ENCODE measurements at regions not wholly inside any gene's neighbourhood (a gene's known extent, or its start where the extent isn't known, plus 50 kb on each side); places are given as distances from the start of the nearest gene placed in this dataset.

DNA sequence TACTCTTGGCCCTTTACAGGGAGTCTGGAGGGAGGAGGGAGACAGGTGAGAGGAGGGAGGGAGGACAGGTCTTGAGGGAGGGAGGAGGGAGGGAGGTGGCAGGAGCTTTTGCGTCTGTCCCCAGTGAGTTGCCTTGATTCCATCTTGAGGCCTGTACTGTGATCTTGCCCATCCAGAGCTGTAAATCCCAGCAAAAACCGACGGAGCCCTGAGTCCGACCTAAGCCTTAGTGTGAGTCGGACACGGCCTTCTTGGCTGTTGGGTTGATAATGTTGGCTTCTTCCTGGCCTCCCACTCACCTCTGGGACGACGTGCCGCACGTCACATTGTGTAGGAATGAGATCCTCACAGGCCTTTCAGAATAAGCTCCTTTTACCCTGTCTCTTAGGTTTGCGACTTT is 72.5 kb downstream of the RGS12 start:
- no peak overlapping the region for H3K4me3 ChIP-seq
- intact Hi-C loops (cut with DNase I): no loop called here
- no peak for DNase-seq
- peaks cover 0 to 29% (median 12%) of the 10 kb centered on the region in 4 donors for H3K4me1 ChIP-seq
- no peaks in the 10 kb centered on the region for H3K27me3 ChIP-seq
- no peak overlapping the region for H3K27ac ChIP-seq
- no peaks in the 10 kb centered on the region for H3K9me3 ChIP-seq
- ATAC-seq: no peak
- no peaks in the 10 kb centered on the region for H3K36me3 ChIP-seq
- no peak for TF ChIP-seq POLR2A (IDR thresholded peaks at IDR 0.05)
- no peak for TF ChIP-seq CTCF (IDR thresholded peaks at IDR 0.05)
- WGBS (ENCODE audit: insufficient coverage, low coverage, low lambda C conversion rate, missing lambda C conversion rate): 96% methylated on average over 4 of the region's 11 CpGs

- DNase-seq: no peak
- 89% methylated on average over 3 of the region's 30 CpGs for WGBS (ENCODE audit: insufficient coverage, low coverage, low lambda C conversion rate, missing lambda C conversion rate)
- H3K27ac ChIP-seq: peak overlapping the region; percentile 48 to 89 (median 72)
Observed at GRCh38 chr4:3365871-3366842, 73.3 kb downstream of the RGS12 start.

DNA sequence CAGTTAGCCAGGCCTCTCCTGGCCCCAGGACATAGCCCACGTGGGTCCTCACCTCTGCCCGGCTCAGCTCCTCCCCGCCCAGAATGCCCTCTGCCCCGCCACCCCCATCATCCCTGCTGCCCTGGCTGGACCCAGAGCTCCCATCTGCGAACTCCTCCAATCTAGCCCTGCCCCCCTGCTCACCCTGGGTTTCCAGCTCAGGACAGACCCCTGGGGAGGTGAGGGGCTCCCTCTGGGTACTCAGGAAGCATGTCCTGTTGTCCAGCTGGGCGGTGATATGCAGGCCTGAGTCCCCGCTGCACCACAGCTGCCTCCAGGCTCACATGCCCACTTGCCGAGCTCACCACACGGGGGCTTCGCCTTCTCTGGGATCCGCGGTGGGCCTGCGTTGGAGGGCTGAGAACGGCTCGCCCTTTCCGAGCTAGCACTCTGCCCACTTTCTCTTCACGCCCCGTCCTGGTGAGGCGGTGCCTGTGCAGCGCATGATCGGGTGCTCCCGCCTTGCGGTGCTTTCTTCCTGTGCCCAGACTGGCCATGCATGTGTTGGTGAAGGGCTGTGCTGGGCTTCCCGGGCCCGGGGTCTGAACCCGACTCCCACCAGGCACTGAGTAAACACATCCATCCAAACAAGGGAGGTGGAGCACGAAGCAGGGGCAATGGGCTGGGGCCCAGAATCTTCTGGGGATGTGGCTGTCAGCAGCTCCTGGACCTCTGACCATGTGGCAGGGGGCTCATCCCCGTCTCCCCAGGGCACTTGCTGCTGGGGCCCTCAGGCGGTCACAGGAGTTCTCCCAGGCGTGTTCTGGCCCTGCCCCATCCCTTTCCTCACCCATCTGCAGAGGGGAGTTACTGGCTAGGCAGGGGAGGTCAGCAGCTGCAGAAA is 74.3 kb downstream of the RGS12 start:
- Histone ChIP-seq H3K27me3 (no peaks in the 10 kb centered on the region), H3K9me3 (no peaks in the 10 kb centered on the region), H3K27ac (peak overlapping the region; percentile 48 to 89 (median 72)), H3K36me3 (no peaks in the 10 kb centered on the region), H3K4me1 (peaks cover 0 to 29% (median 12%) of the 10 kb centered on the region in 4 donors), H3K4me3 (no peak overlapping the region)
- DNase-seq (peak; percentile 83 to 95 (median 94)), ATAC-seq (peak; percentile 89 to 95 (median 94))
- 80% methylated on average over 4 of the region's 30 CpGs for WGBS (ENCODE audit: insufficient coverage, low coverage, low lambda C conversion rate, missing lambda C conversion rate)
- no peak for TF ChIP-seq POLR2A (IDR thresholded peaks at IDR 0.05)
- TF ChIP-seq CTCF (IDR thresholded peaks at IDR 0.05): no peak
- intact Hi-C loops (cut with DNase I): no loop called here

More at GRCh38 chr4:3365871-3366842, 73.3 kb downstream of the RGS12 start:
- intact Hi-C loops (cut with DNase I): no loop called here
- no peaks in the 10 kb centered on the region for H3K9me3 ChIP-seq
- H3K4me1 ChIP-seq: peaks cover 0 to 29% (median 12%) of the 10 kb centered on the region in 4 donors
- H3K4me3 ChIP-seq: no peak overlapping the region
- no peak for TF ChIP-seq CTCF (IDR thresholded peaks at IDR 0.05)
- no peak for TF ChIP-seq POLR2A (IDR thresholded peaks at IDR 0.05)
- H3K27me3 ChIP-seq: no peaks in the 10 kb centered on the region
- H3K36me3 ChIP-seq: no peaks in the 10 kb centered on the region
- peak in 1 of 4 donors; percentile 0 for ATAC-seq

- peaks cover 0 to 29% (median 12%) of the 10 kb centered on the region in 4 donors for H3K4me1 ChIP-seq
- H3K27ac ChIP-seq: no peak overlapping the region
- WGBS (ENCODE audit: insufficient coverage, low coverage, low lambda C conversion rate, missing lambda C conversion rate): 100% methylated on average over 9 of the region's 12 CpGs
- no peak for DNase-seq
- TF ChIP-seq POLR2A (IDR thresholded peaks at IDR 0.05) (no peak), CTCF (IDR thresholded peaks at IDR 0.05) (no peak)
- no peaks in the 10 kb centered on the region for H3K9me3 ChIP-seq
- H3K36me3 ChIP-seq: no peaks in the 10 kb centered on the region
- intact Hi-C loops (cut with DNase I): no loop called here
- H3K4me3 ChIP-seq: no peak overlapping the region
- no peak for ATAC-seq
- no peaks in the 10 kb centered on the region for H3K27me3 ChIP-seq
Observed at GRCh38 chr4:3367866-3368265, 73.9 kb upstream of the HGFAC start.

All from right lobe of liver (tissue), 6 donors.